ENCODE measurements at regions not wholly inside any gene's neighbourhood (a gene's known extent, or its start where the extent isn't known, plus 50 kb on each side); places are given as distances from the start of the nearest gene placed in this dataset.

GRCh38 chr6:15074806-15075205, 171.1 kb upstream of the JARID2 start:
- TF ChIP-seq GATA3 (IDR thresholded peaks at IDR 0.05; ENCODE audit: low read depth, low read length) (no peak), GATA2 (IDR thresholded peaks at IDR 0.05; ENCODE audit: low read depth, low read length) (no peak)

GRCh38 chr6:15076565-15076964, 169.3 kb upstream of the JARID2 start:
- no peak for TF ChIP-seq GATA2 (IDR thresholded peaks at IDR 0.05; ENCODE audit: low read depth, low read length)
- TF ChIP-seq GATA3 (IDR thresholded peaks at IDR 0.05; ENCODE audit: low read depth, low read length): no peak

GRCh38 chr6:15077006-15077405, 168.9 kb upstream of the JARID2 start:
- no peak for TF ChIP-seq GATA2 (IDR thresholded peaks at IDR 0.05; ENCODE audit: low read depth, low read length)
- no peak for TF ChIP-seq GATA3 (IDR thresholded peaks at IDR 0.05; ENCODE audit: low read depth, low read length)

- no peak for TF ChIP-seq GATA3 (IDR thresholded peaks at IDR 0.05; ENCODE audit: low read depth, low read length)
- TF ChIP-seq GATA2 (IDR thresholded peaks at IDR 0.05; ENCODE audit: low read depth, low read length): no peak
Measured at GRCh38 chr6:15077961-15078360, 167.9 kb upstream of the JARID2 start.

GRCh38 chr6:15079288-15079817, 166.5 kb upstream of the JARID2 start:
- no peak for TF ChIP-seq GATA2 (IDR thresholded peaks at IDR 0.05; ENCODE audit: low read depth, low read length)
- TF ChIP-seq GATA3 (IDR thresholded peaks at IDR 0.05; ENCODE audit: low read depth, low read length): no peak

GRCh38 chr6:15080895-15081294, 165.0 kb upstream of the JARID2 start:
- TF ChIP-seq GATA2 (IDR thresholded peaks at IDR 0.05; ENCODE audit: low read depth, low read length) (no peak), GATA3 (IDR thresholded peaks at IDR 0.05; ENCODE audit: low read depth, low read length) (no peak)

- TF ChIP-seq GATA3 (IDR thresholded peaks at IDR 0.05; ENCODE audit: low read depth, low read length) (no peak), GATA2 (IDR thresholded peaks at IDR 0.05; ENCODE audit: low read depth, low read length) (no peak)
Measured at GRCh38 chr6:15081447-15081846, 164.4 kb upstream of the JARID2 start.

GRCh38 chr6:15082708-15083107, 163.2 kb upstream of the JARID2 start:
- TF ChIP-seq GATA2 (IDR thresholded peaks at IDR 0.05; ENCODE audit: low read depth, low read length) (no peak), GATA3 (IDR thresholded peaks at IDR 0.05; ENCODE audit: low read depth, low read length) (no peak)

- TF ChIP-seq GATA3 (IDR thresholded peaks at IDR 0.05; ENCODE audit: low read depth, low read length): no peak
- no peak for TF ChIP-seq GATA2 (IDR thresholded peaks at IDR 0.05; ENCODE audit: low read depth, low read length)
Measured at GRCh38 chr6:15086348-15087158, 159.3 kb upstream of the JARID2 start.

- no peak for TF ChIP-seq GATA3 (IDR thresholded peaks at IDR 0.05; ENCODE audit: low read depth, low read length)
- TF ChIP-seq GATA2 (IDR thresholded peaks at IDR 0.05; ENCODE audit: low read depth, low read length): no peak
Measured at GRCh38 chr6:15087186-15087589, 158.7 kb upstream of the JARID2 start.

GRCh38 chr6:15088904-15089568, 156.8 kb upstream of the JARID2 start:
- no peak for TF ChIP-seq GATA2 (IDR thresholded peaks at IDR 0.05; ENCODE audit: low read depth, low read length)
- no peak for TF ChIP-seq GATA3 (IDR thresholded peaks at IDR 0.05; ENCODE audit: low read depth, low read length)

- TF ChIP-seq GATA2 (IDR thresholded peaks at IDR 0.05; ENCODE audit: low read depth, low read length): no peak; the same call in 1 of the 2 replicates
- no peak for TF ChIP-seq GATA3 (IDR thresholded peaks at IDR 0.05; ENCODE audit: low read depth, low read length)
Measured at GRCh38 chr6:15089569-15090144, 156.2 kb upstream of the JARID2 start.

GRCh38 chr6:15090145-15090579, 155.7 kb upstream of the JARID2 start:
- TF ChIP-seq GATA2 (IDR thresholded peaks at IDR 0.05; ENCODE audit: low read depth, low read length) (no peak), GATA3 (IDR thresholded peaks at IDR 0.05; ENCODE audit: low read depth, low read length) (no peak)

GRCh38 chr6:15090745-15091384, 155.0 kb upstream of the JARID2 start:
- TF ChIP-seq GATA2 (IDR thresholded peaks at IDR 0.05; ENCODE audit: low read depth, low read length) (no peak), GATA3 (IDR thresholded peaks at IDR 0.05; ENCODE audit: low read depth, low read length) (no peak)
